Panc1 (cell line): ENCODE measurements at regions not wholly inside any gene's neighbourhood (a gene's known extent, or its start where the extent isn't known, plus 50 kb on each side); places are given as distances from the start of the nearest gene placed in this dataset.

ENCODE experiments used
- POLR2AphosphoS5 ChIP-seq: IDR thresholded peaks from 2 replicates; pipeline ENCODE4 v1.6.1; 2012; ENCODE audit warnings: mild to moderate bottlenecking, low read depth, low read length, moderate library complexity
- TF ChIP-seq, protein P1 (sequence below): fragments of 450-650 bp; IDR thresholded peaks from 2 replicates; pipeline ENCODE4 v1.5.1; 2017; ENCODE audit warnings: mild to moderate bottlenecking

DNA sequence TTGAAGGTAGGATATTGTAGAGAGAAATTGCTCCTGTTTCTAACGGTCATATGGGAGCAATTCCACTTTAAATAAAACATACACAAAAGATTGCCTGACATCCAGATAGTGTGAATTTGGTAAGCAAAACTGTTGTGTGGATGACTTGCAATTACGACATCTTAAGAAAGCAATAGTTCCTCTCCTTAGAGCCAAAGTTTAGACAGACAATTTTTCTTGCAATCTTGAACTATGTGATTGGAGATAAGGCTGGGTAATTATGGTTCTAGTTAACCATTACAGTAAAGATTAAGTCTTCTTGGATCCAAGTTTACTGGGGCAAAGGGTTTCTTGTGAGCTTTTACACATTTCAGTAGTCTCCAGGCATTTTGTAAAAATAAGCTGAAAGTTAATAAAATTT is 1080.6 kb upstream of the CDH6 start:
- TF ChIP-seq, protein P1, sequence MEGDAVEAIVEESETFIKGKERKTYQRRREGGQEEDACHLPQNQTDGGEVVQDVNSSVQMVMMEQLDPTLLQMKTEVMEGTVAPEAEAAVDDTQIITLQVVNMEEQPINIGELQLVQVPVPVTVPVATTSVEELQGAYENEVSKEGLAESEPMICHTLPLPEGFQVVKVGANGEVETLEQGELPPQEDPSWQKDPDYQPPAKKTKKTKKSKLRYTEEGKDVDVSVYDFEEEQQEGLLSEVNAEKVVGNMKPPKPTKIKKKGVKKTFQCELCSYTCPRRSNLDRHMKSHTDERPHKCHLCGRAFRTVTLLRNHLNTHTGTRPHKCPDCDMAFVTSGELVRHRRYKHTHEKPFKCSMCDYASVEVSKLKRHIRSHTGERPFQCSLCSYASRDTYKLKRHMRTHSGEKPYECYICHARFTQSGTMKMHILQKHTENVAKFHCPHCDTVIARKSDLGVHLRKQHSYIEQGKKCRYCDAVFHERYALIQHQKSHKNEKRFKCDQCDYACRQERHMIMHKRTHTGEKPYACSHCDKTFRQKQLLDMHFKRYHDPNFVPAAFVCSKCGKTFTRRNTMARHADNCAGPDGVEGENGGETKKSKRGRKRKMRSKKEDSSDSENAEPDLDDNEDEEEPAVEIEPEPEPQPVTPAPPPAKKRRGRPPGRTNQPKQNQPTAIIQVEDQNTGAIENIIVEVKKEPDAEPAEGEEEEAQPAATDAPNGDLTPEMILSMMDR = no peak
- no peak for TF ChIP-seq POLR2AphosphoS5
